HG03108 (cell line): ENCODE measurements at regions not wholly inside any gene's neighbourhood (a gene's known extent, or its start where the extent isn't known, plus 50 kb on each side); places are given as distances from the start of the nearest gene placed in this dataset.
"Not testable (repeated sequence)": the region's sequence is repeated elsewhere in the genome, so short reads cannot be mapped to it uniquely, and the experiment has no call there.

ENCODE experiments used
- ATAC-seq: cut with Tn5 transposase; IDR thresholded peaks from one replicate; pipeline ENCODE4 v1.9.1; 2021; ENCODE audit warnings: moderate library complexity; ENCODE audit not compliant: unreplicated experiment

- ATAC-seq: not testable (repeated sequence)
Observed at GRCh38 chr5:163874912-163875311, 369.5 kb downstream of the MAT2B start.

GRCh38 chr5:163877865-163878264 is 372.4 kb downstream of the MAT2B start:
- no peak for ATAC-seq

- no peak for ATAC-seq
Observed at GRCh38 chr5:163878490-163878889, 373.1 kb downstream of the MAT2B start.

- ATAC-seq: no peak
Observed at GRCh38 chr5:163880302-163880701, 374.9 kb downstream of the MAT2B start.

- ATAC-seq: no peak
Observed at GRCh38 chr5:163885117-163885516, 379.7 kb downstream of the MAT2B start.

GRCh38 chr5:163887854-163888253 is 382.4 kb downstream of the MAT2B start:
- no peak for ATAC-seq

- ATAC-seq: no peak
Observed at GRCh38 chr5:163888366-163888765, 382.9 kb downstream of the MAT2B start.

GRCh38 chr5:163889369-163889768 is 383.9 kb downstream of the MAT2B start:
- ATAC-seq: no peak

- ATAC-seq: no peak
Observed at GRCh38 chr5:163890261-163890660, 384.8 kb downstream of the MAT2B start.

- ATAC-seq: no peak
Observed at GRCh38 chr5:163893281-163893680, 387.9 kb downstream of the MAT2B start.

- no peak for ATAC-seq
Observed at GRCh38 chr5:163894645-163895044, 389.2 kb downstream of the MAT2B start.

- ATAC-seq: no peak
Observed at GRCh38 chr5:163898873-163899272, 393.5 kb downstream of the MAT2B start.

GRCh38 chr5:163907783-163908182 is 402.4 kb downstream of the MAT2B start:
- ATAC-seq: not testable (repeated sequence)

GRCh38 chr5:163908253-163908652 is 402.8 kb downstream of the MAT2B start:
- ATAC-seq: no peak

- ATAC-seq: no peak
Observed at GRCh38 chr5:163910226-163910625, 404.8 kb downstream of the MAT2B start.

- no peak for ATAC-seq
Observed at GRCh38 chr5:163912046-163912445, 406.6 kb downstream of the MAT2B start.

- no peak for ATAC-seq
Observed at GRCh38 chr5:163913548-163913947, 408.1 kb downstream of the MAT2B start.

- ATAC-seq: peak; percentile 35
Observed at GRCh38 chr5:163914910-163915309, 409.5 kb downstream of the MAT2B start.

GRCh38 chr5:163915481-163915961 is 410.1 kb downstream of the MAT2B start:
- ATAC-seq: peak; percentile 74

GRCh38 chr5:163916376-163916775 is 411.0 kb downstream of the MAT2B start:
- ATAC-seq: peak; percentile 80

- no peak for ATAC-seq
Observed at GRCh38 chr5:163916861-163917260, 411.4 kb downstream of the MAT2B start.

- no peak for ATAC-seq
Observed at GRCh38 chr5:163917747-163918146, 412.3 kb downstream of the MAT2B start.

- ATAC-seq: not testable (repeated sequence)
Observed at GRCh38 chr5:163934990-163935389, 429.6 kb downstream of the MAT2B start.

GRCh38 chr5:163938595-163938994 is 433.2 kb downstream of the MAT2B start:
- ATAC-seq: no peak
